ENCODE measurements at regions not wholly inside any gene's neighbourhood (a gene's known extent, or its start where the extent isn't known, plus 50 kb on each side); places are given as distances from the start of the nearest gene placed in this dataset.
A peak's percentile ranks its signal among the peaks of the same experiment; 100 is the strongest.

DNA sequence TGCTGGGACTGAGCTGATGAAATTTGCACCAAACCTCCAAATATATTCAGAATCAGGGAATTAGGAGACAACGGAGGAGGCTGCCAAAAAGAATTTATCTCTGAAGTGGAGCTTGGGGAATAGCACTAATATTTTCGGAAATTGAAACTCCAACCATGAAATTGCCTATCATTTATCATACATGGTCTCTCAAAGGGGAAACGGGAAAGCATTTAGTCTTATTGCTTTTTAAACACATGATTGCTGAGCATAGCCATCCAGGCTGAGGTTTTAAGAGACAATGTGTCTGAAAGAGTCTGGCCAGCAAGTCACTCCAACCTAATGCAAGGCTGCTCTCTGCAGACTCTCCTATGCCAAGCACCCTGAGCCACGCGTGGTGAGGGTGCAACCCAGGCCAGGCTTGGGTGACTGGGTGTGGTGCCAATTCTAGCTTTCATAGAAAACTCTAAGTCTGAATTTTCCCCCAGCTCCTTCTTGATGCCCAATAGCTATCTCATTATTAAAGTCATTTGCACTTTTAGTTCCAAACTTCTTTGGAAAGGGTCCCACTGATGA is 200.2 kb downstream of the RPLP1 start:
- TF ChIP-seq, protein P1, sequence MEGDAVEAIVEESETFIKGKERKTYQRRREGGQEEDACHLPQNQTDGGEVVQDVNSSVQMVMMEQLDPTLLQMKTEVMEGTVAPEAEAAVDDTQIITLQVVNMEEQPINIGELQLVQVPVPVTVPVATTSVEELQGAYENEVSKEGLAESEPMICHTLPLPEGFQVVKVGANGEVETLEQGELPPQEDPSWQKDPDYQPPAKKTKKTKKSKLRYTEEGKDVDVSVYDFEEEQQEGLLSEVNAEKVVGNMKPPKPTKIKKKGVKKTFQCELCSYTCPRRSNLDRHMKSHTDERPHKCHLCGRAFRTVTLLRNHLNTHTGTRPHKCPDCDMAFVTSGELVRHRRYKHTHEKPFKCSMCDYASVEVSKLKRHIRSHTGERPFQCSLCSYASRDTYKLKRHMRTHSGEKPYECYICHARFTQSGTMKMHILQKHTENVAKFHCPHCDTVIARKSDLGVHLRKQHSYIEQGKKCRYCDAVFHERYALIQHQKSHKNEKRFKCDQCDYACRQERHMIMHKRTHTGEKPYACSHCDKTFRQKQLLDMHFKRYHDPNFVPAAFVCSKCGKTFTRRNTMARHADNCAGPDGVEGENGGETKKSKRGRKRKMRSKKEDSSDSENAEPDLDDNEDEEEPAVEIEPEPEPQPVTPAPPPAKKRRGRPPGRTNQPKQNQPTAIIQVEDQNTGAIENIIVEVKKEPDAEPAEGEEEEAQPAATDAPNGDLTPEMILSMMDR (IDR thresholded peaks at IDR 0.05; ENCODE audit: low read depth, low read length, missing input control), result no peak
- no peak for TF ChIP-seq YY1 (IDR thresholded peaks at IDR 0.05)
- TF ChIP-seq, protein P2, sequence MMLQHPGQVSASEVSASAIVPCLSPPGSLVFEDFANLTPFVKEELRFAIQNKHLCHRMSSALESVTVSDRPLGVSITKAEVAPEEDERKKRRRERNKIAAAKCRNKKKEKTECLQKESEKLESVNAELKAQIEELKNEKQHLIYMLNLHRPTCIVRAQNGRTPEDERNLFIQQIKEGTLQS (IDR thresholded peaks at IDR 0.05), result no peak
- TF ChIP-seq RXRA (IDR thresholded peaks at IDR 0.05), result no peak
- peak in 1 of 2 donors; percentile 21 for TF ChIP-seq RAD21 (IDR thresholded peaks at IDR 0.05)
- TF ChIP-seq JUND (IDR thresholded peaks at IDR 0.05), result no peak
- TF ChIP-seq TAF1 (conservative IDR thresholded peaks at IDR 0.05), result no peak
- TF ChIP-seq FOXA1 (IDR thresholded peaks at IDR 0.05), result no peak
- TF ChIP-seq GABPA (IDR thresholded peaks at IDR 0.05 in 1 of 2, conservative IDR thresholded peaks at IDR 0.05 in 1 of 2), result no peak
- TF ChIP-seq, protein P3, sequence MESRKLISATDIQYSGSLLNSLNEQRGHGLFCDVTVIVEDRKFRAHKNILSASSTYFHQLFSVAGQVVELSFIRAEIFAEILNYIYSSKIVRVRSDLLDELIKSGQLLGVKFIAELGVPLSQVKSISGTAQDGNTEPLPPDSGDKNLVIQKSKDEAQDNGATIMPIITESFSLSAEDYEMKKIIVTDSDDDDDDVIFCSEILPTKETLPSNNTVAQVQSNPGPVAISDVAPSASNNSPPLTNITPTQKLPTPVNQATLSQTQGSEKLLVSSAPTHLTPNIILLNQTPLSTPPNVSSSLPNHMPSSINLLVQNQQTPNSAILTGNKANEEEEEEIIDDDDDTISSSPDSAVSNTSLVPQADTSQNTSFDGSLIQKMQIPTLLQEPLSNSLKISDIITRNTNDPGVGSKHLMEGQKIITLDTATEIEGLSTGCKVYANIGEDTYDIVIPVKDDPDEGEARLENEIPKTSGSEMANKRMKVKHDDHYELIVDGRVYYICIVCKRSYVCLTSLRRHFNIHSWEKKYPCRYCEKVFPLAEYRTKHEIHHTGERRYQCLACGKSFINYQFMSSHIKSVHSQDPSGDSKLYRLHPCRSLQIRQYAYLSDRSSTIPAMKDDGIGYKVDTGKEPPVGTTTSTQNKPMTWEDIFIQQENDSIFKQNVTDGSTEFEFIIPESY (IDR thresholded peaks at IDR 0.05), result no peak
- TF ChIP-seq HNF4G (IDR thresholded peaks at IDR 0.05), result no peak
- TF ChIP-seq, protein P4, sequence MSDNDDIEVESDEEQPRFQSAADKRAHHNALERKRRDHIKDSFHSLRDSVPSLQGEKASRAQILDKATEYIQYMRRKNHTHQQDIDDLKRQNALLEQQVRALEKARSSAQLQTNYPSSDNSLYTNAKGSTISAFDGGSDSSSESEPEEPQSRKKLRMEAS (IDR thresholded peaks at IDR 0.05), result no peak
- no peak for TF ChIP-seq SP1 (IDR thresholded peaks at IDR 0.05)
- TF ChIP-seq, protein P5, sequence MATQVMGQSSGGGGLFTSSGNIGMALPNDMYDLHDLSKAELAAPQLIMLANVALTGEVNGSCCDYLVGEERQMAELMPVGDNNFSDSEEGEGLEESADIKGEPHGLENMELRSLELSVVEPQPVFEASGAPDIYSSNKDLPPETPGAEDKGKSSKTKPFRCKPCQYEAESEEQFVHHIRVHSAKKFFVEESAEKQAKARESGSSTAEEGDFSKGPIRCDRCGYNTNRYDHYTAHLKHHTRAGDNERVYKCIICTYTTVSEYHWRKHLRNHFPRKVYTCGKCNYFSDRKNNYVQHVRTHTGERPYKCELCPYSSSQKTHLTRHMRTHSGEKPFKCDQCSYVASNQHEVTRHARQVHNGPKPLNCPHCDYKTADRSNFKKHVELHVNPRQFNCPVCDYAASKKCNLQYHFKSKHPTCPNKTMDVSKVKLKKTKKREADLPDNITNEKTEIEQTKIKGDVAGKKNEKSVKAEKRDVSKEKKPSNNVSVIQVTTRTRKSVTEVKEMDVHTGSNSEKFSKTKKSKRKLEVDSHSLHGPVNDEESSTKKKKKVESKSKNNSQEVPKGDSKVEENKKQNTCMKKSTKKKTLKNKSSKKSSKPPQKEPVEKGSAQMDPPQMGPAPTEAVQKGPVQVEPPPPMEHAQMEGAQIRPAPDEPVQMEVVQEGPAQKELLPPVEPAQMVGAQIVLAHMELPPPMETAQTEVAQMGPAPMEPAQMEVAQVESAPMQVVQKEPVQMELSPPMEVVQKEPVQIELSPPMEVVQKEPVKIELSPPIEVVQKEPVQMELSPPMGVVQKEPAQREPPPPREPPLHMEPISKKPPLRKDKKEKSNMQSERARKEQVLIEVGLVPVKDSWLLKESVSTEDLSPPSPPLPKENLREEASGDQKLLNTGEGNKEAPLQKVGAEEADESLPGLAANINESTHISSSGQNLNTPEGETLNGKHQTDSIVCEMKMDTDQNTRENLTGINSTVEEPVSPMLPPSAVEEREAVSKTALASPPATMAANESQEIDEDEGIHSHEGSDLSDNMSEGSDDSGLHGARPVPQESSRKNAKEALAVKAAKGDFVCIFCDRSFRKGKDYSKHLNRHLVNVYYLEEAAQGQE (IDR thresholded peaks at IDR 0.05), result no peak

Measured in liver (tissue), 3 donors.